Colonic mucosa (tissue), 4 donors: ENCODE measurements at regions not wholly inside any gene's neighbourhood (a gene's known extent, or its start where the extent isn't known, plus 50 kb on each side); places are given as distances from the start of the nearest gene placed in this dataset.

Source experiments
- DNase-seq: peaks from one replicate; pipeline ENCODE4 v3.0.0-alpha.2; 2020
- H3K27ac ChIP-seq: fragments of 200-600 bp; one replicate; pipeline ENCODE4 v1.8.0; 2021
- H3K27me3 ChIP-seq: fragments of 200-600 bp; one replicate; pipeline ENCODE4 v1.8.0; 2021
- H3K36me3 ChIP-seq: fragments of 200-600 bp; one replicate; pipeline ENCODE4 v1.8.0; 2021
- H3K4me1 ChIP-seq: fragments of 200-600 bp; one replicate; pipeline ENCODE4 v1.8.0; 2021; ENCODE audit warnings: mild to moderate bottlenecking
- H3K4me3 ChIP-seq: fragments of 200-600 bp; one replicate; pipeline ENCODE4 v1.8.0; 2021
- H3K9ac ChIP-seq, 2 donors: one replicate each; pipeline ENCODE4 v1.7.0; 2013; ENCODE audit warnings: control low read depth in 2 of 2, low read depth in 2 of 2, low read length in 2 of 2
- H3K9me3 ChIP-seq: fragments of 200-600 bp; one replicate; pipeline ENCODE4 v1.8.0; 2021
- intact Hi-C: fragments of 100-400 bp; cut with DNase I; formaldehyde crosslinking; loops from one replicate; pipeline ENCODE4 v1.14.1; 2022
- TF ChIP-seq, protein P1 (sequence below): fragments of 200-600 bp; IDR thresholded peaks from one replicate; pipeline ENCODE4 v1.8.0; 2022; ENCODE audit warnings: antibody characterized with exemption, mild to moderate bottlenecking
- donor health status: healthy.
- donor health status: DM: no; HTN: no; CAD: no.
- donor health status: DM: no; HTN: no; CAD: no.

DNA sequence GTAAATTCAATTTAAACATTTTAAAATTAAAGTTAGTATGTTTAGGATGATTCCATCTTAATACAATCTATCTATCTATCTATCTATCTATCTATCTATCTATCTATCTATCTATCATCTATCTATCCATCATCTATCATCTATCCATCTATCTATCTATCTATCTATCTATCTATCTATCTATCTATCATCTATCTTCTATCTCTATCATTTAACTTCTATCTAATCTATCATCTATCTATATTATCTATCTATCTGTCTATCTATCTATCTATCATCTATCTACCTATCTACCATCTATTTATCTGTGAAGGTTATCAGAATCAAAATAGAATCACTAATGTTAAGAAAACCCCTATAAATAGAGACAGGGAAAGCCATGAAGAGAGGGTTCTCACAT is 78.3 kb downstream of the RAMP3 start:
- no peaks in the 10 kb centered on the region for H3K4me1 ChIP-seq
- no peaks in the 10 kb centered on the region for H3K36me3 ChIP-seq
- H3K9ac ChIP-seq = no peak overlapping the region
- H3K27me3 ChIP-seq = no peaks in the 10 kb centered on the region
- no peaks in the 10 kb centered on the region for H3K9me3 ChIP-seq
- DNase-seq = no peak
- intact Hi-C loops = no loop called here
- TF ChIP-seq, protein P1, sequence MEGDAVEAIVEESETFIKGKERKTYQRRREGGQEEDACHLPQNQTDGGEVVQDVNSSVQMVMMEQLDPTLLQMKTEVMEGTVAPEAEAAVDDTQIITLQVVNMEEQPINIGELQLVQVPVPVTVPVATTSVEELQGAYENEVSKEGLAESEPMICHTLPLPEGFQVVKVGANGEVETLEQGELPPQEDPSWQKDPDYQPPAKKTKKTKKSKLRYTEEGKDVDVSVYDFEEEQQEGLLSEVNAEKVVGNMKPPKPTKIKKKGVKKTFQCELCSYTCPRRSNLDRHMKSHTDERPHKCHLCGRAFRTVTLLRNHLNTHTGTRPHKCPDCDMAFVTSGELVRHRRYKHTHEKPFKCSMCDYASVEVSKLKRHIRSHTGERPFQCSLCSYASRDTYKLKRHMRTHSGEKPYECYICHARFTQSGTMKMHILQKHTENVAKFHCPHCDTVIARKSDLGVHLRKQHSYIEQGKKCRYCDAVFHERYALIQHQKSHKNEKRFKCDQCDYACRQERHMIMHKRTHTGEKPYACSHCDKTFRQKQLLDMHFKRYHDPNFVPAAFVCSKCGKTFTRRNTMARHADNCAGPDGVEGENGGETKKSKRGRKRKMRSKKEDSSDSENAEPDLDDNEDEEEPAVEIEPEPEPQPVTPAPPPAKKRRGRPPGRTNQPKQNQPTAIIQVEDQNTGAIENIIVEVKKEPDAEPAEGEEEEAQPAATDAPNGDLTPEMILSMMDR = no peak
- no peak overlapping the region for H3K4me3 ChIP-seq
- H3K27ac ChIP-seq = no peak overlapping the region

DNA sequence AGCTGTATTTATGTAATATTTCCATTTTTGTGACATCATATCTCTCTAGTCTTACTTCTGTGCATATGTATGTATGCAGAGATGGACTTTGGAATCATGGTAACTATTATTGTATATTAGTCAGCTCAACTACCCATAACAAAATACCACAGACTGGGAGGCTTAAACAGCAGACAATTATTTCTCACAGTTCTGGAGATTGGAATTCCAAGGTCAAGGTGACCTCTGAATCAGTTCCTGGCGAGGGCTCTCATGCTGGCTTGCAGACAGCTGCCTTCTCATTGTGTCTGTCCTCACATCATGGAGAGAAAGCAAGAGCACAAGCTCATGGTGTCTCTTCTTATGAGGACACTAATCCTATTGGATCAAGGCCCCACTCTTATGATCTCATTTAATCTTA is 79.1 kb downstream of the RAMP3 start:
- no peaks in the 10 kb centered on the region for H3K9me3 ChIP-seq
- intact Hi-C loops = no loop called here
- TF ChIP-seq, protein P1 = no peak

DNA sequence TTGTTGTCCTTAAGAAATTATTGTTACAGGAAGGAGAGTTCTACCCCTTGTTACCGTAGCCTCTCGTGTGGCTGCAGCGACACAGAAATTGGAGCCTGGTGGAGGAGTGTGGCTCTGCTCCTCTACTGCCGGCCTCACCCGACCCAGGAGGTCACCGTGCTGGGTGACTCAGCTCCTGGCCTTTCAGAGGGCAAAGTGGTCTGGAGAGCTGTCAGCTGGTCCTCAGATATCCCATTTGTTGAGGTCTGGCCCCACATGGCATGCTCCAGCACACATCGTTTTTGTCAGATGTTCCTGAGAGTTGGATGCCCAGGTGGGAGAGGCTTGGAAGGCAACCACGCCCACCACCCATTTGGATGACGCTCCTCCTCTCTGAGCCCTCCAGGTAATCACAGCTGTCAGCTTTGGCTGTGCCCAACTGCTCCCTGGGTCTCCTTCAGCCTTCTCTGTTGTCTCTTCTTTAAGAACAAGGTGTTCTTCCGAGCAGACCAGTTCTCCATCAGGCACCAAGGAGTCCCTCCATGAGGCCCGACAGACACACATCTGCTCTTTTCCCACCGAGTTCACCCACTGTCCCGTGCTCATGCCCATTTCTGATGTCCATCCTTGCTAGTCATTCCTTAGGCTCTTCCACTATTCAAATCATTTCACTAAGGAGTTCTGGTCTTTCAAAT is 80.3 kb downstream of the RAMP3 start:
- TF ChIP-seq, protein P1 = no peak
- H3K36me3 ChIP-seq = no peaks in the 10 kb centered on the region
- intact Hi-C loops = no loop called here
- no peaks in the 10 kb centered on the region for H3K4me1 ChIP-seq
- no peaks in the 10 kb centered on the region for H3K27me3 ChIP-seq
- H3K9ac ChIP-seq = no peak overlapping the region
- H3K9me3 ChIP-seq = no peaks in the 10 kb centered on the region
- no peak overlapping the region for H3K4me3 ChIP-seq
- no peak overlapping the region for H3K27ac ChIP-seq
- DNase-seq = no peak

More for the DNA sequence above, 79.1 kb downstream of the RAMP3 start:
- H3K4me1 ChIP-seq = no peaks in the 10 kb centered on the region
- no peak for DNase-seq
- no peaks in the 10 kb centered on the region for H3K27me3 ChIP-seq
- H3K36me3 ChIP-seq = no peaks in the 10 kb centered on the region
- no peak overlapping the region for H3K9ac ChIP-seq
- H3K27ac ChIP-seq = no peak overlapping the region
- H3K4me3 ChIP-seq = no peak overlapping the region

DNA sequence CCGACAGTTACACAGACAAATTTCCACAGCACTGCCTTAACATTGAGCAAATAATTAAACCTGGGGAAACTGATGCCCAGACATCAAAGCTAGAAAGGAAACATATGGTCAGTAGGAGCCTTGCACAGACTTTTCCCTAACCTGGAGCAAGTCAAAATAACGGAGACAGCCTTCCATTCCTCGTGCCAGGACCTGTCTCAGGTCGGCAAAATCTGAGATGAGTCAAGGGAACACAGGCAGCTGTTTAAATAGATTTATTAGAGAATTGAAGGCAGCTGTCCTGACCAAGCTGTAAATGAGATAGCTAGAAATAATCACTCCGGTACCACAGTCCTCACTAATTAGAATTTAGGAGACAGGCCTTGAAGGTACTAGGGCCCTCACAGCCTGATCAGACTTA is 81.2 kb downstream of the RAMP3 start:
- TF ChIP-seq, protein P1 = no peak
- intact Hi-C loops = no loop called here
- Histone ChIP-seq H3K4me1 (no peaks in the 10 kb centered on the region), H3K27me3 (no peaks in the 10 kb centered on the region), H3K9me3 (no peaks in the 10 kb centered on the region), H3K36me3 (no peaks in the 10 kb centered on the region), H3K4me3 (no peak overlapping the region), H3K27ac (no peak overlapping the region), H3K9ac (no peak overlapping the region)
- DNase-seq = no peak

DNA sequence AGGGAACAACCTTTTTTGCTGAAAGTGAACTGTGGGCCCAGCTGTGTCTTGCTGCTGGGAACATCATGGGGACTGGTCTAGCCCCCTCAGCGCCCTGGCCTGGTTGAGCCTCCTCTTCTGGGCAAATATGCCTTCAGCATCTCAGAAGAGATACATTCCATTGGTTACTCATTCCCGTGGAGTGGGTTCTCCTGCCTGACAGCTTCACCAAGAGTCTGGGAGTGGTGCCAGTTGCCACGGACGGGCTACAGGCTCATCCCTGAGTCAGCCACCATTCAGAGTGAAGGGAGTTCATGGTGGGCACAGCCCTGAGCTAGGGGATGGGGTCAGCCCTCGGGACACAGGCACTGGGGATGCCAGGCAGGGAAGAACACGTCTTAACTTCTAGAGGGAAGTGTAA is 81.9 kb downstream of the RAMP3 start:
- no peaks in the 10 kb centered on the region for H3K36me3 ChIP-seq
- no peak overlapping the region for H3K9ac ChIP-seq
- no peaks in the 10 kb centered on the region for H3K4me1 ChIP-seq
- intact Hi-C loops = no loop called here
- H3K9me3 ChIP-seq = no peaks in the 10 kb centered on the region
- H3K4me3 ChIP-seq = no peak overlapping the region
- no peak overlapping the region for H3K27ac ChIP-seq
- DNase-seq = no peak
- TF ChIP-seq, protein P1 = no peak
- no peaks in the 10 kb centered on the region for H3K27me3 ChIP-seq
